T47D (cell line): ENCODE measurements at regions not wholly inside any gene's neighbourhood (a gene's known extent, or its start where the extent isn't known, plus 50 kb on each side); places are given as distances from the start of the nearest gene placed in this dataset.
A peak's percentile ranks its signal among the peaks of the same experiment; 100 is the strongest.
"Not testable (repeated sequence)": the region's sequence is repeated elsewhere in the genome, so short reads cannot be mapped to it uniquely, and the experiment has no call there.

Experiments used
- DNase-seq, 2 experiments: peaks; one replicate each; pipeline versions ENCODE4 v3.0.0 to v3.0.0-alpha.2; 2011 to 2012; ENCODE audit warnings: low read depth in 1 of 2, low spot score in 1 of 2
- JUND ChIP-seq: IDR thresholded peaks from 2 replicates; pipeline ENCODE4 v1.6.1; 2012; ENCODE audit warnings: low read depth
- in situ Hi-C: cut with HindIII; loops from 2 replicates; pipeline ENCODE4 v1.10.0; 2016; ENCODE audit warnings: low sequenced_read_pairs, low pct_unique_long_range_greater_than_20kb

GRCh38 chr7:42642699-42643098 lies 269.2 kb downstream of the C7orf25 start:
- in situ Hi-C loops: no loop called here
- no peak for DNase-seq
- TF ChIP-seq JUND: no peak

- peak; percentile 17 to 43 for DNase-seq
- in situ Hi-C loops: no loop called here
- no peak for TF ChIP-seq JUND
Measured at GRCh38 chr7:42639930-42640329, 271.9 kb downstream of the C7orf25 start.

- DNase-seq, in situ Hi-C loops: not testable (repeated sequence)
Measured at GRCh38 chr7:42636380-42636779, 275.5 kb downstream of the C7orf25 start.

- in situ Hi-C loops: no loop called here
- no peak for DNase-seq
- no peak for TF ChIP-seq JUND
Measured at GRCh38 chr7:42628054-42628453, 283.8 kb downstream of the C7orf25 start.

- in situ Hi-C loops: no loop called here
- no peak for TF ChIP-seq JUND
- no peak for DNase-seq
Measured at GRCh38 chr7:42627626-42628025, 284.2 kb downstream of the C7orf25 start.

- in situ Hi-C loops: no loop called here
- TF ChIP-seq JUND: no peak
- no peak for DNase-seq
Measured at GRCh38 chr7:42627101-42627500, 284.8 kb downstream of the C7orf25 start.

GRCh38 chr7:42625421-42625820 lies 286.4 kb downstream of the C7orf25 start:
- TF ChIP-seq JUND: no peak
- no peak for DNase-seq
- in situ Hi-C loops: no loop called here

- in situ Hi-C loops: no loop called here
- no peak for DNase-seq
- TF ChIP-seq JUND: no peak
Measured at GRCh38 chr7:42624471-42624870, 287.4 kb downstream of the C7orf25 start.

GRCh38 chr7:42621543-42622219 lies 290.2 kb downstream of the C7orf25 start:
- no peak for DNase-seq
- in situ Hi-C loops: no loop called here
- TF ChIP-seq JUND: no peak

- in situ Hi-C loops: no loop called here
- DNase-seq: no peak
- no peak for TF ChIP-seq JUND
Measured at GRCh38 chr7:42618651-42619360, 293.1 kb downstream of the C7orf25 start.

- TF ChIP-seq JUND: no peak
- in situ Hi-C loops: no loop called here
- DNase-seq: peak in 1 of 2 experiments; percentile 24
Measured at GRCh38 chr7:42617806-42618457, 293.9 kb downstream of the C7orf25 start.

- DNase-seq: no peak
- no peak for TF ChIP-seq JUND
- in situ Hi-C loops: no loop called here
Measured at GRCh38 chr7:42617071-42617765, 294.7 kb downstream of the C7orf25 start.

GRCh38 chr7:42614636-42615035 lies 297.2 kb downstream of the C7orf25 start:
- no peak for DNase-seq
- in situ Hi-C loops: no loop called here
- TF ChIP-seq JUND: no peak
